Ramos (cell line): ENCODE measurements at regions not wholly inside any gene's neighbourhood (a gene's known extent, or its start where the extent isn't known, plus 50 kb on each side); places are given as distances from the start of the nearest gene placed in this dataset.

ENCODE experiments used
- in situ Hi-C: fragments of 300-500 bp; cut with MboI; formaldehyde crosslinking; loops from one replicate; pipeline ENCODE4 v1.14.3; 2022; ENCODE audit warnings: low sequenced_read_pairs; ENCODE audit not compliant: unreplicated experiment

DNA sequence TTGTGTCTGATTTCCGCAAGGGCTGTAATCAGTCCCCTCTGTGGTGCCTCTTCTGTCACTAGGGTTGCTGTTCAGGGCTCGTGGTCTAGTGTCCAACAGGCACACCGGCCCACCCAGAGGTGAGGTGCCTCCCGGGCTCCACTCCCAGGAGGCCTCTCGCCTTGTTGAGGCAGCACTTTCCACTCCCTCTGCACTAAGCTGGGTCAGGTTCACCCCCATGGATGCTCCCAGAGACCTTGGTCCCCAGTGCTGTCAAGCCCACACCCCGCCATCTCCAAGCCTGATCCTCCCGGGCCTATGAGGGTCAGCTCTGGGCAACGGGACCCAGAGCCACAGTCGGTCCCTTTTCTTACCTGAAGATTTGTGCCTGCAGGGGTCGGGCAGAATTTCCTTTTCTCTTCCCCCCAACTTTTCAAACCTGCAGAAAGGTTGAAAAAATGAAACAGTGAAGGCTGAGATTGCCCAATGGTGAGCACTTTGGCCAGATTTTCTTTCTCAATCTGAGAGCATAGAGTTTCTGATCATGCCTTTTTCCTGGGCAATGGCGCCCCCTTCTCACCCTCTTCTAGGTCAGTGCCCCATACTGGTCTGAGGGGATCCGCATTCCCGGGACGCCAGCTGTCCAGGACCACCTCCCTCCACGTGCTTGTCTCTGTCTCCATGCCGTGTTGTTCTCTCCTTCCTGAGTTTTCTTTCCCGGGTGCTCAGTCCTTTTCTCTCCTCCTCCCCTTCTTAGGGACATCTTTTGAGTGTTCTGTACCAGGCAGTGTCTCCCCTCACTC, 148.0 kb downstream of the ASB1 start:
- in situ Hi-C loops, result no loop called here

GRCh38 chr2:238576674-238577073, 149.9 kb downstream of the ASB1 start:
- in situ Hi-C loops, result no loop called here

GRCh38 chr2:238578256-238578655, 151.5 kb downstream of the ASB1 start:
- in situ Hi-C loops, result no loop called here

- in situ Hi-C loops, result no loop called here
Measured at GRCh38 chr2:238580486-238580885, 153.8 kb downstream of the ASB1 start.

DNA sequence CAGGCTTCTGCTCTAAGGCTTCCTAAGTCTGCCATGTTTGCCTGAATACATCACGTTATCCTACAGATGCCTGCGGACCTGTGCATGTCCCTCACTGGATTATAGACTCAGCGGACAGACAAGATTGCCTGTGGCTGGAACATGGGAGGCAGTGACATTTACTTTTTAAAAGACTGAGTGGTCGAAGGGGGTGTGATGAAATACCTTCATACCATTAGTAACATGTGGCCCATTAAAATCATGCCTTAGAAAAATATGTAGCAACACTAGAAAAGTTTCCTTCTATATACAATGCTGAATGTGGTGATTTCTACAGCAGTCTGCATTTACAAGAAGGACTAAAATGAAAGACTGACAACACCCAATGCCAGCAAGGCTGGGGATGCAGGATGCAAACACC, 154.4 kb downstream of the ASB1 start:
- in situ Hi-C loops, result no loop called here

DNA sequence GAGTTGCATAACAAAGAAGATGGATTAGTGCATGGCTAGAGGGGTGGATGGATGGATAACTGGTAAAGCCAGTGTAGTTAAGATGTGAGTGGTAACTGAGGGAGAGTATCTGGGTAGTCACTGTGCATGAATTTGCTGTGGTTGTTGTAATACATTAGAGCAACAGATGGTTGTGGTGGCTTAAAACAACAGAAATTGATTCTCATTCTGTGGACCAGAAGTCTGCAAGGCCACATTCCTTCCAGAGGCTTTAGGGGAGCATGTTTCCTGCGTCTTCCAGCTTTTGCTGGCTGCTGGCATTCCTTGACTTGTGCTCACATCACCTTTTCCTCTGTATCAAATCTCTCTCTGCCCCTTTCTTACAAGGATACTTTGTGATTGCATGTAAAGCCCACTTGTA, 155.4 kb downstream of the ASB1 start:
- in situ Hi-C loops, result no loop called here

- in situ Hi-C loops, result no loop called here
Measured at GRCh38 chr2:238584617-238585016, 157.9 kb downstream of the ASB1 start.

DNA sequence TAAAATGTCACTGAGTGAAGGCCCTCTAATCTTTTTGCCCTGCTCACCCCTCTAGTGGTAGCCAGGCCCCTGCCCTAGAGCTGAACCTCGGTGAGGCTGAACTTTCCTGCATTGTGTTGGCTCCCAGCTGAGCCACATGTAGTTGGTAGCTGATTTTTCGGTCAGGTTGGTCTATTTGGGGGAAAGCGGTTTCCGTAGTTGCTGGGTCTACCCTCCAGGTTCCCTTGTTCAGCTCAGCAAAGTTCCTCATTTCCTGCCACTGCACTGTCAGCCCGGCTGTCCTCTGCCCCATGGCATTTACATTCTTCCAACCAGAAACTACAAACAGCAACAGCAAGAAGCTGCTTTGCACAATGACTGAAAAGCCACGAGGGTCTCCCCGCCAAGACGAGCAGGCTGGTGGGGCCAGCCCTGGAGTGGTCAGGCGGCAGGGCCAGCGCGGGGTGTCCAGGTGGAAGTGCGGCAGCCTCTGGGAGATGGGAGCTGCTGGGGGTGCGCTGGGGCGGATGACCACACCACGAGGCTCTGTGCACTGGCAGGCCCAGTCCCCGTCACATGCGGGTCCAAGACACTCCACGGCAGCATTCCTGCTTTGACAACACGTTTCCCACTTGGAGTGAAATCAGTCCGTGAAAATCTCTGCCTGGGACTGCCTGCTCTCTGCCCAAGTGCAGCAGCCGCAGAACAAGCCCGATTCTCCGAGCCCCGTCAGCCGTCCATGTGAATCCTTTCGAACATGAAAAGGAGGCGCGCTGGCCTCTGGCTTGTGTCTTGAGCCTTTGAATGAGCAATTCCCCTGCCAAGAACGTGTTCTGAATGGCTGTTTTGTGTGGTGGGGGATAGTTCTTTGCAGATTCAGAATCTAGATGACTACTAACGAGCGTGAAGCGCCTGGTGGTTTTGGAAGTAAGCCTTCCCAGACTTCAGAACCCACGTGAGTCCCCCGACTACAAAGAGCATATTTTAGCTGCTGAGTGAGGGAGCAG, 159.4 kb downstream of the ASB1 start:
- in situ Hi-C loops, result no loop called here

- in situ Hi-C loops, result no loop called here
Measured at GRCh38 chr2:238586931-238587775, 160.4 kb downstream of the ASB1 start.

- in situ Hi-C loops, result no loop called here
Measured at GRCh38 chr2:238587776-238588660, 161.3 kb downstream of the ASB1 start.

DNA sequence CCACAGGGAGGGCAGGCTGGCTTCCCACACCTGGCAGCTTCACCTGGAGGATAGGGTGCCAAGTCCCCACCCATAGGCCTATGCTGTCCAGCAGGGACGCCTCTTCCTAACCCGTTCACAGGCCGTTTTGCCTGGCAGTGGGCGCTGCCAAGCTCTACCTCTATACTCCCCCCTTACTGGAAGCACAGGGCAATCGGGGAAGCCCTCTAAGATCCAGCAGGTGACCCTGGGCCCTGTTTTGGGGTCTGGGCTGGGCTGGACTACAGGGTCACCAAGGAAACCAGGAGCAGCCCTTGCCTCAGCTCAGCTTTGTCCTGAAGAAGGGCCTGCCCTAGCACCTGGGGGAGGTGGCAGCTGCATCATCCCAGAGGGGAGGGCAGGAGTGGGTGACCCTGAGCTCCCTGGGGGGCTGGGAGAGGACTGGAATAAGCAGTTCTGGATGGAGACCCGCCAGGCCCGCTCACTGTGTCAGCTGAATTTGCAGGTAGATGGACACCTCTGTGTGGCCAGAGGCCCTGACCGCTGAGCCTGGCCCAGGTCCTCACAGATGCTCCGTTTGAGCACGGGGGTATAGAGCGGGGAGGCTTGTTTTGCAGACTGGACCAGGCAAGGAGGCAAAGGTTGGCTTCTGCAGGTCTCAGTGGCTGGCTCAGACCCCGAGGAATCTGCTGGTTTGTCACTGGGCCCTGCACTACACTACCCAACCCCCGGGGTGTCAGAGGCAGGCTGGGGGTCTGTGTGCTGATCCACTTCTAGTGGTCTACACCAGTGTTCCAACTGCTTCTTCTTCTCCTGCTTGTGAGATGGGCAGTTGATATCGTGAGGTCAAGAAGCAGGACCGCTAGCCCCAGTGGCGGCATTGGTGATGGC, 163.1 kb downstream of the ASB1 start:
- in situ Hi-C loops, result no loop called here

DNA sequence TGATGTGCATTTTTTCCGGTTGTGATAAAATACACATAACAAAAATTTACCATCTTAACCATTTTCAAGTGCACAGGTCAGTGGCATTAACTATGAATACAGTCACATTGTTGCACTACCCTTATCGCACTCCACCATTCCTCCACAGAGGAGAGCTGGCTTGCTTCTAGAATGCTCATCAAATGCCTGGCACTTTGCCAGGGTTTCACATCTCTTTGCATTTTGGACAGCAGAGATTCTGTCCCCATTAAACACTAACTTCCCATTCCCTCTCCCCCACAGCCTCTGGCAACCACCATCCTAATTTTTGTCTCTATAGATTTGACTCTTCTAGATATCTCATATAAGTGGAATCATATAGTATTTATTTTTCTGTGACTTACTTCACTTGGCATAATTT, 165.0 kb downstream of the ASB1 start:
- in situ Hi-C loops, result no loop called here

DNA sequence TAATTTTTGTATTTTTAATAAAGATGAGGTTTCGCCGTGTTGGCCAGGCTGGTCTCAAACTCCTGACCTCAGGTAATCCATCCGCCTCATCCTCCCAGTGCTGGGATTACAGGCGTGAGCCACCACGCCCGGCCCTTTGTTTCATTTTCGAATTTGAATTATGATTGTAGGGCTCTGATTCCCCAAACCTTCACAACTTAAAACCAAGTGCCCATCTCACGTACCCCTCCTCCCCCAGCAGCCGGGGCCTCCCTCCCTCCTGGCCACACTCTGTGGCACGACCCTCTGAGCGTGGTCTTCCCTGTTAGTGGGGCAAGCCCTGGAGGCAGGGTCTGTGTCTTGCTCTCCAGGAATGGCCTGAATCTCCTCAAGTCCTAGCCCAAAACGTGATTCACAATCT, 166.5 kb downstream of the ASB1 start:
- in situ Hi-C loops, result no loop called here

DNA sequence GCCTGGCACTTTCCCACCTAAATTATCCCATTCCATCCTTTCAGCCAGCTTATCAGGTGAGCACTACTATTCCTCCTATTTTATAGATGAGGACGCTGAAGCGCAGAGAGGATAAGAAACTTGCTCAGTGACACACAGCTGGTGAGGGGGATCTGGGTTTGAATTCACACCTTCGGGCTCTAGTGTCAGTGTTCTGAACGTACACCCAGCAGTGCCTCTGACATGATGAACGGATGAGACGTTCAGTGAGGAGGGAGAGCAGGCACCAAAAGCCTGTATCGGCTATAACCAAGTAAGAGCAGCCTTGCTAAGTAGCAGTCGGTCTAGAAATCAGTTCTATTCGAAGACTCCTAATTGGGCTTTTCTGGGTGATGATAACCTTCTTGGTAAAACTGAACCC, 167.0 kb downstream of the ASB1 start:
- in situ Hi-C loops, result no loop called here

DNA sequence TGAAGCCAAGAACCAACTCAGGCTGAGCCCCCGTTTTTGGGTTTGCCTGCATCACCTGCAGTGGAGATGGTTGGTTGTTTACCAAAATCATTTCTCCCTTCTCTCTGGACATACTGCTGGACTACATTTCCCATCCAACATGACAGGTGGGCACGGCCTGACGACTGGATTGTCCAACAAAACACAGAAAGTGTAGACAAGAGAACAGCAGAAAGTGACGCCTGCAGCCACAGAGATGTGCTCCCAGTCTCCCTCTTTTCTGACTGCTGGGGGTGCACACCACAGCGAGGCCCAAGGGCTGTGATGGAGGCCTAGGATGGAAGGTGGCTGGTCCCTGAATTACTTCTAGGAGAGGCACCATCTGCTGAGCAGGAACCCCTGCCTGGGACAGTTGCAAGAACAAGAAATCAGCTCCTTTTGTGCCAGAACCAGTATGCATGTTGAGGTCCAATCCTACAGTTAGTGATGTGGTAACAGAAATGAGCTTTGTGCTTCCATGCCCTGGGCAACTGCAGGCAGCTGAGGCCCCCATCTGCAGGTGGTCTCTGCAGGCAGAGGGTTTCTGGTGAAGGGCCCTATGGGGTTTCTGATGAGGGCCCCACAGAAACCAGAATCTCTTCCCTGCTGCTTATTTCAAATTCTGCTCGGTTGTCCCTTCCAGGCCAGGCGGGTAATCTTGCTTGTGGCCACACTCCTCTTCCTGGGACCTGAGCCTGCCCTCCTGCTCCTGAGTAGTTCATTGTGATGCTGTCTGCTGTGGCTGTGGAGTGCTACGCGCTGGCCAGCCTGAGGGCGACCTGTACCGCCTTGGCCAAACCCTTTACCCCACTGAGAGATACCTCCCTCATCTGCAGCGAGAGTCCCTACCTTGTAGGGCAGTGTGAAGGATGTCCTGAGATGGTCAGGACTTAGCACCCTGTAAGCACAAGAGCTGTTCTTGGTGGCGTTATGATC, 168.3 kb downstream of the ASB1 start:
- in situ Hi-C loops, result no loop called here

DNA sequence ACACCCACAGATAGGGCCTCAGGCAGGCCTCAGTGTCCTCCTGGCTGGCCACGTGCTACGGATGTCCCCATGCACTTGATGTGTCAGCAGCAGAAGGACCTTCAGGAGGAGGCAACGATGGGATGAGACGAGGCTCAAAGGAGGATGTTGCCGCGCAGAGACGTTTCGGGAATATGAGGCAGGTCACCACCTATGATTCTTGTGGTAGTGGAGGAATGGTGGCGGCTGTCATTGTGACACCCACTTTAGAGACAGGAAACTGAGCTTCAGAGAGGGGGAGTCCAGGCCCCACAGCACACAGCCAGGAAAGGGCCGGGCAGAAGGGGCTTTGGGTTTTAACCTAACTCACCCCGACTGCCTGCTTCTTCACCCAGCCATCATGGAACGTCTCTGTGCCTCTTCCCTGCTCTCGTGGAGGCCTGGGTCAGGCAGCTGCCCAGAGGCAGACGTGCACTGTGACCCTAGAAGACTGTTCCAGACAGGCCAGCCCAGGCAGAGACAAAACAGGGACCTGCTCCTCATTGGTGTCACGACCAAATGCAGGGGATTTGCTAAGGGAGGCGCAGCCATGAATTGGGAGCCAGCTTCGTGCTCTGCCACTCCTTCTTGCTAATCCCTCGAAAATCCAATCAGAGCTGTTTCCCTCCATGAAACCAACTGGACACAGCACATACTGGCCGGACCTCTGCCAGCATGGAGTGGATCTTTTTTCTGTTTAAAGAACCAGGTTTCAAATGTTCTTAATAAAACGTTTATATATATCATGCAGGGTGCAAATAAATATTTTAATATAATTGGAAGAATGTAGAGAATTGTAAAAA, 169.2 kb downstream of the ASB1 start:
- in situ Hi-C loops, result no loop called here
